HG03571 (cell line): ENCODE measurements at regions not wholly inside any gene's neighbourhood (a gene's known extent, or its start where the extent isn't known, plus 50 kb on each side); places are given as distances from the start of the nearest gene placed in this dataset.
"Not testable (repeated sequence)": the region's sequence is repeated elsewhere in the genome, so short reads cannot be mapped to it uniquely, and the experiment has no call there.

ENCODE experiments used
- ATAC-seq: cut with Tn5 transposase; IDR thresholded peaks from one replicate; pipeline ENCODE4 v1.9.1; 2021; ENCODE audit not compliant: unreplicated experiment

- not testable (repeated sequence) for ATAC-seq
These were observed 1131.9 kb downstream of the TMEM121 start for GRCh38 chr14:106658066-106658860.

GRCh38 chr14:106661561-106661960 is 1135.2 kb downstream of the TMEM121 start:
- peak; percentile 51 for ATAC-seq

- ATAC-seq = no peak
These were observed 1136.7 kb downstream of the TMEM121 start for GRCh38 chr14:106662936-106663550.

- peak; percentile 45 for ATAC-seq
These were observed 1137.5 kb downstream of the TMEM121 start for GRCh38 chr14:106663805-106664410.

- ATAC-seq = no peak
These were observed 1139.4 kb downstream of the TMEM121 start for GRCh38 chr14:106665814-106666213.

GRCh38 chr14:106666341-106666740 is 1140.0 kb downstream of the TMEM121 start:
- no peak for ATAC-seq

GRCh38 chr14:106670011-106670410 is 1143.6 kb downstream of the TMEM121 start:
- no peak for ATAC-seq

GRCh38 chr14:106674093-106674492 is 1147.7 kb downstream of the TMEM121 start:
- not testable (repeated sequence) for ATAC-seq

GRCh38 chr14:106674509-106675125 is 1148.2 kb downstream of the TMEM121 start:
- not testable (repeated sequence) for ATAC-seq

- ATAC-seq = not testable (repeated sequence)
These were observed 1149.3 kb downstream of the TMEM121 start for GRCh38 chr14:106675716-106676115.

GRCh38 chr14:106679776-106680175 is 1153.4 kb downstream of the TMEM121 start:
- no peak for ATAC-seq

GRCh38 chr14:106681161-106681560 is 1154.8 kb downstream of the TMEM121 start:
- ATAC-seq = no peak

GRCh38 chr14:106681568-106681967 is 1155.2 kb downstream of the TMEM121 start:
- no peak for ATAC-seq

GRCh38 chr14:106683631-106684030 is 1157.2 kb downstream of the TMEM121 start:
- ATAC-seq = no peak

GRCh38 chr14:106686533-106686932 is 1160.2 kb downstream of the TMEM121 start:
- ATAC-seq = no peak

GRCh38 chr14:106690333-106690891 is 1164.0 kb downstream of the TMEM121 start:
- no peak for ATAC-seq

- ATAC-seq = peak; percentile 49
These were observed 1165.4 kb downstream of the TMEM121 start for GRCh38 chr14:106691601-106692291.

- no peak for ATAC-seq
These were observed 1168.4 kb downstream of the TMEM121 start for GRCh38 chr14:106694638-106695393.

GRCh38 chr14:106698620-106699267 is 1172.4 kb downstream of the TMEM121 start:
- peak; percentile 49 for ATAC-seq
